ENCODE measurements at regions not wholly inside any gene's neighbourhood (a gene's known extent, or its start where the extent isn't known, plus 50 kb on each side); places are given as distances from the start of the nearest gene placed in this dataset.
"Not testable (repeated sequence)": the region's sequence is repeated elsewhere in the genome, so short reads cannot be mapped to it uniquely, and the experiment has no call there.

DNA sequence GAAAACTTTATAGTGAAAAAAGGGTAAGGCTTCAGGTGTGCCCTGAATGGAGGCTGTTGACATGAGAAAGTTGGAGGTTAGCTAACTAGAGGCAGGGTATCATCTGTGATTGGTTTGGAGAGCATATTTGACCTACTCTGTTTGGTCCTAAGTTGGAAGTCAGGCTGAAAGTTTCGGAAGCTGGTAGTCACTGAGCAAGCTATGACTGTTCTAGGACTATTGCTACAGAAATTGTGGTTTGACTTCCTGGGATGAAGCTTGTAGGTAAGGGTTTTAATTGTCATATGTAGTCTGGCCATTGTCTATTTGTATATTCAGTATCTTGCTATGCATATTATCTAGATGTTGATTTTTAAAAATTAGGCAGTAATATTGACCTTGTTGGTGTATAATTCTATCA, 565.0 kb downstream of the TMEM135 start:
- no peak overlapping the region for H3K27ac ChIP-seq
- no peaks in the 10 kb centered on the region for H3K4me1 ChIP-seq
- TF ChIP-seq POLR2A (IDR thresholded peaks at IDR 0.05) (no peak), POLR2AphosphoS5 (IDR thresholded peaks at IDR 0.05) (no peak), EP300 (IDR thresholded peaks at IDR 0.05) (no peak)
- H3K27me3 ChIP-seq: no peaks in the 10 kb centered on the region
- no peak for ATAC-seq
- WGBS, 2 donors (ENCODE audit: low coverage in 1 of 2): 100% methylated on average over 1 of the region's 1 CpG
- no peaks in the 10 kb centered on the region for H3K9me3 ChIP-seq
- no peaks in the 10 kb centered on the region for H3K36me3 ChIP-seq
- no peak overlapping the region for H3K4me3 ChIP-seq

- Histone ChIP-seq H3K27ac (no peak overlapping the region), H3K9me3 (no peaks in the 10 kb centered on the region), H3K36me3 (no peaks in the 10 kb centered on the region), H3K27me3 (no peaks in the 10 kb centered on the region), H3K4me1 (no peaks in the 10 kb centered on the region), H3K4me3 (no peak overlapping the region)
- no peak for ATAC-seq
- WGBS, 2 donors (ENCODE audit: low coverage in 1 of 2): 36 to 43% methylated on average over 4 of the region's 4 CpGs
- TF ChIP-seq CTCF (IDR thresholded peaks at IDR 0.05): no peak
- no peak for TF ChIP-seq POLR2AphosphoS5 (IDR thresholded peaks at IDR 0.05)
- no peak for TF ChIP-seq EP300 (IDR thresholded peaks at IDR 0.05)
- no peak for TF ChIP-seq POLR2A (IDR thresholded peaks at IDR 0.05)
These were observed 563.2 kb downstream of the TMEM135 start for GRCh38 chr11:87600938-87601337.

GRCh38 chr11:87597725-87598124, 560.0 kb downstream of the TMEM135 start:
- Histone ChIP-seq H3K27me3 (no peaks in the 10 kb centered on the region), H3K36me3 (no peaks in the 10 kb centered on the region), H3K4me1 (no peaks in the 10 kb centered on the region), H3K4me3 (no peak overlapping the region), H3K9me3 (peaks cover 0 to 11% (median 0%) of the 10 kb centered on the region in 3 donors), H3K27ac (no peak overlapping the region)
- TF ChIP-seq POLR2AphosphoS5 (IDR thresholded peaks at IDR 0.05): no peak
- TF ChIP-seq EP300 (IDR thresholded peaks at IDR 0.05): no peak
- TF ChIP-seq CTCF (IDR thresholded peaks at IDR 0.05): no peak
- no peak for TF ChIP-seq POLR2A (IDR thresholded peaks at IDR 0.05)
- ATAC-seq: no peak

DNA sequence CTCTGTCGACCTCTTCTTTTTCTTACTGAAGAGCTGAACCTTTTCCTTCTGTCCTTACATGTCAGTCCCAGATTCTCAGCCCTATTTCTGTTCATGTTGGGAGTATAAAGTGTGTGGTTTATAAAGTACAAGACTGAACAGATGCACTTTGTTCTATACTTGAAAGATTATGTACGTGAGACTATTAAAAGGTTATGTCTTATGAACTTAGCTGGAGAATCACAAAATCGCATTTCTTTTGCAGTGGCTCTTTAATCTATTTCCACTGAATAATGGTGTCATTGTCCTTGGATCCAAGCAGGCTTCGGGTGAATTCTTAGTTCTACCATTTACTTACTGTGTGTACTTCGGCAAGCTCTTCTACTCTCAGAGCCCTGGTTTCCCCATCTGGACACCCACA, 558.4 kb downstream of the TMEM135 start:
- Histone ChIP-seq H3K27me3 (no peaks in the 10 kb centered on the region), H3K36me3 (no peaks in the 10 kb centered on the region), H3K4me1 (no peaks in the 10 kb centered on the region), H3K4me3 (no peak overlapping the region), H3K9me3 (peaks cover 0 to 11% (median 0%) of the 10 kb centered on the region in 3 donors), H3K27ac (no peak overlapping the region)
- 44 to 70% methylated on average over 4 to 5 of the region's 5 CpGs for WGBS, 2 donors (ENCODE audit: low coverage in 1 of 2)
- ATAC-seq: no peak
- TF ChIP-seq CTCF (IDR thresholded peaks at IDR 0.05) (no peak), POLR2A (IDR thresholded peaks at IDR 0.05) (no peak), EP300 (IDR thresholded peaks at IDR 0.05) (no peak), POLR2AphosphoS5 (IDR thresholded peaks at IDR 0.05) (no peak)

GRCh38 chr11:87589082-87589481, 551.3 kb downstream of the TMEM135 start:
- H3K4me1 ChIP-seq: no peaks in the 10 kb centered on the region
- TF ChIP-seq POLR2AphosphoS5 (IDR thresholded peaks at IDR 0.05) (no peak), POLR2A (IDR thresholded peaks at IDR 0.05) (no peak), EP300 (IDR thresholded peaks at IDR 0.05) (no peak), CTCF (IDR thresholded peaks at IDR 0.05) (no peak)
- WGBS, 2 donors (ENCODE audit: low coverage in 1 of 2): no CpG with 5 or more reads among the region's 3 CpGs
- no peaks in the 10 kb centered on the region for H3K27me3 ChIP-seq
- no peak overlapping the region for H3K27ac ChIP-seq
- H3K9me3 ChIP-seq: peaks cover 0 to 17% (median 0%) of the 10 kb centered on the region in 3 donors
- ATAC-seq: no peak
- no peaks in the 10 kb centered on the region for H3K36me3 ChIP-seq
- H3K4me3 ChIP-seq: no peak overlapping the region

DNA sequence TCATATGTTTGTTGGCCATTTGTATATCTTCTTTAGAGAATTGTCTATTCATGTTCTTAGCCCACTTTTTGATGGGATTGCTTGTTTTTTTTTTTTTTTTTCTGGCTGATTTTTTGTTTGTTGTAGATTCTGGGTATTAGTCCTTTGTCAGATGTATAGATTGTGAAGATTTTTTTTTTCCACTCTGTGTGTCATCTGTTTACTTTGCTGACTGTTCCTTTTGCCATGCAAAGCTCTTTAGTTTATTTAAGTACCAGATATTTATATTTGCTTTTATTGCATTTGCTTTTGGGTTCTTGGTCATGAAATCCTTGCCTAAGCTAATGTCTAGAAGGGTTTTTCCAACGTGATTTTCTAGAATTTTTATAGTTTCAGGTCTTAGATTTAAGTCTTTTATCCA, 547.9 kb downstream of the TMEM135 start:
- 29 to 45% methylated on average over 1 of the region's 1 CpG for WGBS, 2 donors (ENCODE audit: low coverage in 1 of 2)
- not testable (repeated sequence) for H3K36me3 ChIP-seq, H3K27me3 ChIP-seq, ATAC-seq, H3K4me3 ChIP-seq, H3K4me1 ChIP-seq, H3K27ac ChIP-seq, H3K9me3 ChIP-seq

Measured in gastroesophageal sphincter (tissue), 4 donors.